GM21786 (cell line): ENCODE measurements at regions not wholly inside any gene's neighbourhood (a gene's known extent, or its start where the extent isn't known, plus 50 kb on each side); places are given as distances from the start of the nearest gene placed in this dataset.

Source experiments
- ATAC-seq: cut with Tn5 transposase; IDR thresholded peaks from one replicate; pipeline ENCODE4 v1.9.1; 2021; ENCODE audit not compliant: unreplicated experiment

DNA sequence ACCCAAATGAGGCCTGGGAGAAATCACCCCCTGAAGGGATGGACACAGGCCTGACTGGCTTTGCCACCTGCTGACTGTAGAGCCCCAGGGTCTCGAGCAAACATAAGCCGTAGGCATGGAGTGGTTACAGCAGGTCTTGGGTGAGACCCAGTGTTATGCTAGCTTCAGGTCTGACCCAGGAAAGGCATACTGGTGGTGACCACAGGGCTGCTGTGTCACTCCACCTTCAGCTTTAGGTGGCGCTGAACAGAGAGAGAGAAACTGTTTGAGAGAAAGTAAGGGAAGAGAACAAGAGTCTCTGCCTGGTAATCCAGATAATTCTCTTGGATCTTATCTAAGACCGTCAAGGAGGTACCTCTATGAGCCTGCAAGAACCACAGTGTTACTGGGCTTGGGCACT lies 1544.2 kb upstream of the TMEFF2 start:
- ATAC-seq = no peak

DNA sequence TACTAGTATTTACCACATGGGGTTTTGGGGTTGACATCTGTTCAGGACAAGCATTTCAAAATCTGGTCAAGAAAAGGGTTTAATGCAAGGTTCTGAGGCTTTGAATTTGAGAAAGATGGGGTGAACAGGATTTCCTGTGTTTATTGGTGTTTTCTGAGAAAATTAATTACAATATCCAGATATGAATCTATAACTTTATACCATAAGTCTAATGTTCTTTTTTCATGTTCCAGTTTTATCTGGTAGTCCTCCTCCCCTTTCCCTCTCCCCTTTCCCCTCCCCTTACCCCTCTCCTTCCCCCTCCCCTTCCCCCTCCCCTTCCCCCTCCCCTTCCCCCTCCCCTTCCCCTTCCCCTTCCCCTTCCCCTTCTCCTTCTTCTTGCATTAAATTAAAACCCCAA lies 1518.2 kb upstream of the TMEFF2 start:
- no peak for ATAC-seq

DNA sequence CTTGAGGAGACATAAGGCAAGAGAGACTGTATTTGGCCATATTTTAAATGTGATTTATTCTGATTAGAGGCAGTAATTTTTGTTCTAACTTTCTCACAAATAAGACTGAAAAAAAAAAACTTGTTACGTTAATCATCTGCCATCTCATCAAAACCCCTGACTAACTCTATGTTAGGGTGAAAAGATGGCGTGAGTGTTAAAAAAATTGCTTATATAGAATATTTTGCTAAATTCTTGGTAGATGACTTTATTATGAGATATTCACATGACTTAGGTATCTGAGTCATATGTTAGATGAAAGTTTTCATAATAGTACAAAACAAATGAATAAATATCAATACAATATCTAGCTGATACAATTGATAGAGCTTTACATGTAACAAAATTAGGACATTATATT lies 1508.7 kb upstream of the TMEFF2 start:
- no peak for ATAC-seq

DNA sequence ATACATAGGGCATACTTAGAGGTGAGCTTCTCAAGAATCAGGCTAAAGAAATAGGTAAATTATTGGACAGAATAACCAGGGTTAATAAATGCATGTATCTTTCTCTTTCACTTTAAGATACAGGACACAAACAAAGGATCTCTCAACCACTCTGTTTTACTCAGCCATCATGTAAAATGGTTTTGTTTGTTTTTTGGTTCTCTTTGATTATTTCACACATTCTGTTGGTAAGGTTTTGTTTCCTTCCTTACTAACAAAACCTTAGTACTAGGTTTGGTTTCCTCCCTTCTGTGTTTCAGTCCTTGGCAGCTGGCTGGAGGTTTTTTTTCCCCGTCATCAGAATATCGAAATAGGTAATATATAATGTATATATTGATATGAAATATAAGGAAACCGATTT lies 1506.8 kb upstream of the TMEFF2 start:
- no peak for ATAC-seq

DNA sequence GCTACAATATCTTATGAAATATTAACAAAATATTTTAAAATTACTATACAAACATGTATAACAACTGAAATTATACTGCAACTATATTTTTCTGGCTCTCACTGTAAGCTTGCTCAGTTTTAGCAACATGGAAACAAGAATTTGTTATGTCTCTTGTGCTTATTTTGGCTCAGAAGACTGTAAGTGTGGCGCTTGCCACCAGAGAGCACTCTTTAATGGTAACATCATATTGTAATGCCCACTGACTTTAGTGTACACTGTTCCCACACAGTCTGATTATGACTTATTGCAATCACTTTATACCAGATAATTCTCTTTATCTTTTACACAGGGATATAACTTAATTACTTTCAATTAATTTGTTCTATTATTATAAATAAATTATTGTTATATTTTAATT lies 1500.6 kb upstream of the TMEFF2 start:
- no peak for ATAC-seq

DNA sequence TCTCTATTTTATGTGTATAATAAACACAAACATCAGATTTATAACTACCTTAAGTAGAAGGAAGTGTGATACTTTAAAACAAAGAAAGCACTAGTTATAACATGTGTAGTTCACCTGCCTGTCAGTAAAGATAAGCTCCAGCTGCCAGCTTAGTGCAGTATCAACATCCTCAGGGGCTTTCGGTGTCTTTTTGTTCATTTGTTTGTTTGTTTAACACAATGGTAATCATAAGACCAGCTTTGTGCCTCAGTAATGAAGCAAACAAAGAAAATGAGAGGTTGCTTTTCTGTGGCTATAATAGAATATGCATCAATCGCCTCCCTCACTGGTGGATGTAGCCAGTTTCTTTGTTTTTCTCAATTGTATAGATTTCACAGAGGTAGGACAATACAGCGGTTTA lies 1499.0 kb upstream of the TMEFF2 start:
- ATAC-seq = no peak

DNA sequence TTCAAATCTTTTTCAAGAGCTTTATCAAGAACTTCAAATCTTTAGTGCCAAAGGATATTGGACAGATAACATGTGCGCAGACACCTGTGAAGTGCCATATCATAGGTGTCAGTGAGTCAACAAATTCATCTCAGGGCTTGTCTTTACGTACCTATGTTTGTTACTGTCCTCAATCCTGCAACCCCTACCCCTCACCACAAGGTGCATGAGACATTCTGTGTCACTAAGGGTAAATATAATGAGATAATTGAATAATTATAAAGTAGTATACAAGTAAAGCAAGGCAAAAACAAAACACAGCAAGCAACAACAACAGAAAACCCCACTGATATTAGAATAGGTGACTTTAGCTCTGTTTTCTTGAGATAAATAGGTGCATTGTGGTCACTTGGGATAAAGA lies 1495.8 kb upstream of the TMEFF2 start:
- ATAC-seq = no peak

DNA sequence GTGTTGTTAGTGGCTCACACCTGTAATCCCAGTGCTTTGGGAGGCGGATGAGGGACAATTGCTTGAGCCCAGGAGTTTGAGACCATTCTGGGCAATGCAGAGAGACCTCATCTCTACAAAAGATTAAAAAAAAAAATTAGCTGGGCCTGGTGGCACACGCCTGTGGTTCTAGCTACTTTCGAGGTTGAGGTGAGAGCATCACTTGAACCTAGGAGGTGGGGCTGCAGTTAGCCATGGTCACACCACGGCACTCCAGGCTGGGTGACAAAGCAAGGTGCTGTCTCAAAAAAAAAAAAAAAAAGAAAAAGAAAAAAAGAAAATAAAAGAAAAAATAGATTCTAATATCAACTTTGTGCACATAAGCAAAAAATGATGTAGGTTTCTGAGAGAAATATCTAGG lies 1492.5 kb upstream of the TMEFF2 start:
- ATAC-seq = no peak

DNA sequence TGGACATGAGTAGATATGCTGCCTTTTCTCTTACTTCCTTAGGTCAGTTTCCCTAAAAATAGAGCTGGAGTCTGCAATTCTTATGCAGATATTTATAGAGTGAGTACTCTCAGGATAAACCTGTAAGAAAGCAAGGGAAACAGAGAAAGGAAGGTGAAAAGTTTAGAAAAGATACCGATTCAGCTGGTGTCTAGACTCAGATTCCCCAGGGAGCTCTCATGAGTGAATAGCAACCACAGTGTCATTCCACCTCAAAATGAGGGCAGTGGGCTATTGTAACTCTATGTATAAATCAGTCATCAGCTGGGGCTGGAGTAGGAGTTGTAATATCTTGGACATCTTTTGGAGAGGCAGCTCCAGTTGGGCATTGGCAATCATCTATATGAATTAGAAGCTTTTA lies 1485.1 kb upstream of the TMEFF2 start:
- ATAC-seq = no peak

DNA sequence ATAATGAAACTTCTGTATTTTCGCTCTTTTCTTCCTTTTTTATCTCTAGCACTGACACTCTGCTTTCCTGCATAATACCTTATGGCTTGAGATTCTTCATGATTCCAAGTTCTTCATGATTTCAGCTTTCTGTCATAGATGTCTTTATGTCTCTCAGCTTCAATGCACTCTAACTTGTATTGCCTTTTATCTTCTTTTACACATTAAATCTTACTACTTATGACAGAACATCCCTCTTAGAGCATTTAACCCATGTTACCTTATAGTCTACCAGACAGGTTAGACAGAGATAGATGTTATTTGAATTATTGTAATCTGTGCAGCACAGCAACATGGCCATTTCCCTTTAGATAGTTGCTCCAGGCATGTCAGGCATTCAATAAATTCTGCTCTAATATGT lies 1475.7 kb upstream of the TMEFF2 start:
- ATAC-seq = no peak

DNA sequence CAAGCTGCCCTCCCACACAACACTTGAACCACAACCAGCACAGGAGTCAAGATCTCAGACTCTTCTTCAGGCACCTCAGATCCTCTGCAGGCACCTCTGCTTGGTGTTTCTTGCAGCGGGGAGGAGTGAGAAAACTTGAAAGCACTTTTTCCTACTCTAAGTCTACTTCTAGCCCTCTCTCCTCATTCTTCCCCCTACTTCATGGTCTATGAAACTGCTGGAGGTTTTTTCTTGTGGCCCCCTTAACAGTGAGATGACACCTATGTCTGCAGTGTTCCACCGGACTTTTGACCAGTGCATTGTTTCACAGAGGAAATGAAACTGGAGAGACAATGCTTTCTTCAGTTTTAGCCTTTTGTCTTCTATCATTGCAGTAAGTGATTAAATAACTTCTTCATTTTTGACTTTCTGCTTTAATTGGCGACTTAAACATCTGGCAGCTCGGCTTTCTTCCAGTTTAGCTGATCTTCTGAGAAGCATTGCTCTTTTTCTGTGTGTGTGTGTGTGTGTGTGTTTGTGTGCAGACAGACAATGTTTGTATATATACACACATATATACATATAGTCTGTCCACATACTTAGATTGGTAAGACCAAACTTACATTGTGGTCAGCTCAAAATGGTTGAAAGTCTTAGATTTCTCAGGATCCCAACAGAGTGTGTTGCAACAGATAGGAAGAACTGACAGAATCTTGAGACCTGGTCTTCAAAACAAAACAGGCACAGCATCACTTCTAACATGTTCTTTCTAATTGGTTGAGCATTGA lies 1474.0 kb upstream of the TMEFF2 start:
- ATAC-seq = peak; percentile 84

DNA sequence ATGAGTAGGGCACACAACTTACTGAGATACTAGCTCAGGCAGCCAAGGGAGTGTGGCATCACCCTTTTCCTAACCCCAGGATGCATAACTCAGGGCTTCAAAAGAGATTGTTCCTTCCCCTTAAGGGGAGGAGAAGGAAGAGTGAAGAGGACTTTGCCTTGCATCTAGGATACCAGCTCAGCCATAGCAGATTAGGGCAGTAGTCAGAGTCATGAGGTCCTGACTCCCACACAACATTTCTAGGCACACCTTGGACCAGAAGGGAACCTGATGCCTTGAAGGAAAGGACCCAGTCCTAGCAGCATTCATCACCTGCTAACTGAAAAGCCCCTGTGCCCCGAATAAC lies 1433.2 kb upstream of the TMEFF2 start:
- no peak for ATAC-seq

DNA sequence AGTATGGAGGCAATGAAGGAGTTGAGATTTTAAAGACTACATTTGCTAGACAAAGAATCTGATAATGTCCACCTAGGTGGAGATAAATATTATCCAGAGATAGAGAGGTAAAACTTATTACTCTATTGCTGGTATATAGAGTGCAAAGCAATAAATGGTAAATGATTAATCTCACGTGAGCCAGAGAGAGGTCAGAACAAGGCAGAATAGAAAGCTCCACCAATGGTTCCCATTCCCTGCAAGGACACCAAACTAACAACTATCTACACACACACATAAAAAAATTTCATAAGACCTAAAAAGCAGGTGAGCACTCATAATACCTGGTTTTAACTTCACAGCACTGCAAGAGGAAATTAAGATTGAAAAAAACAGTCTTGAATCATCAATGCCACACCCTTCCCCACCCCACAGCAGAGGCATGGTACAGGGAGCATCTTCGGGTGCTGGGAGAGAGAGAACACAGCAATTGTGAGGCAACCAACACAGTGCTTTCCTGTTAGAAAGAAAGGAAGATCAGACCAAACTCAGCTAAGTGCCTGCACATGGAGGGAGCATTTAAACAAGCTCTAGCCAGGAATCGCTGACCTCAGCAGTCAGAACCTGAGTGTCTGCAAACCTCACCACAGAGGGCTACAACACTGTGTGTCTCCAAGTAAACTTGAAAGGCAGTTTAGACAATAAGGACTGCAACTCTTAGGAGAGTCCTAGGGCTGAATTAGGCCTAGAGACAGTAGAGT lies 1432.6 kb upstream of the TMEFF2 start:
- ATAC-seq = no peak

DNA sequence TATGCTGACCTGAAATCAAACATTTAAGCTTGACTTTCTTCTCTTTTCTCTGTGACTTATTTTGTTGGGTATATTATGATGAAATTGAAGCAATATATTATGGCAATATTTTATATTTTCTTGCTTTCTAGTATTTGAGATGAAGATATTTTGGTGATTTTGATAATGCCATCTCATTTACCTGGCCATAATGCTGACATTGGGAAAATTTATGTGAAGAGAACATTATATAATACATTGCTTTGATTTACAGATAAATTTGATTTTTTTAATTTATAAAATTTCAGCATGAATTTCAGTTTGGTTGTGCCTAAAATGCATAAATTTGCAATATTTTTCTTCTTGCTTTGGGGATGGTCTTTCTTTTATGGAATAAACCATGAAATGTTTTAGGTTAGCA lies 1413.7 kb upstream of the TMEFF2 start:
- no peak for ATAC-seq

DNA sequence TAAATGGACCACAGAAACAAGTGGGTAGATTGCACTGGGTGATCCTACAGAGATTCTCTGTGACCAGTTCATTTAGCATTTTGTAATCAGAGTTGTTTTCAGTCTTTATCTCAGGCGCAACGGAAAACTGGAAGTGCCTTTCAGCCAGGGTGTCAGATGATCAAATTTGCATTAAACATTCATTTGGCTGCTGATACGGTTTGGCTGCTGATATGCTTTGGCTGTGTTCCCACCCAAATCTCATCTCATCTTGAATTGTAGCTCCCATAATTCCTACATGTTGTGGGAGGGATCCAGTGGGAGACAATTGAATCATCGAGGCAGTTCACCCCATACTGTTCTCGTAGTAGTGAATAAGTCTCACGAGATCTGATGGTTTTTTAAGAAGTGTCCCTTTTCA lies 1396.1 kb upstream of the TMEFF2 start:
- no peak for ATAC-seq

DNA sequence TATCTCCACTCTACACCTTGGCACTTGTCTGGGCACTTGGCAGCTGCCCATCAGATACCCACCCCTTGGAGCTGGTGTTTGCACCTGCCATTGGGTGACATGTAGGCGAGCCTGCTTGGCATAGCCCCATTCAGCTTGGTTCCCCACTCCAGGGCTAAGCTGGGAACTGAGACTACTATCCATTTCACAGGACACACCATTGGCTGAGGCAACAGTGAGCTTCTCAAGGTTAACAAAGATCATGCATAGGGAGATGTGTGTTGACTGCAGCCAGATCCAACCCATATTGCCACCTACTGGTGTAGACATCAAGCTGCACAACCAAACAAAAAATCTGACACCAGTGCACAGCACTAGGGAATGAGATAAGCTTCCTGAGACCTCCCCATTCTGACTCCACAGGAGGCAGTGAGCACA lies 1389.8 kb upstream of the TMEFF2 start:
- peak; percentile 83 for ATAC-seq

DNA sequence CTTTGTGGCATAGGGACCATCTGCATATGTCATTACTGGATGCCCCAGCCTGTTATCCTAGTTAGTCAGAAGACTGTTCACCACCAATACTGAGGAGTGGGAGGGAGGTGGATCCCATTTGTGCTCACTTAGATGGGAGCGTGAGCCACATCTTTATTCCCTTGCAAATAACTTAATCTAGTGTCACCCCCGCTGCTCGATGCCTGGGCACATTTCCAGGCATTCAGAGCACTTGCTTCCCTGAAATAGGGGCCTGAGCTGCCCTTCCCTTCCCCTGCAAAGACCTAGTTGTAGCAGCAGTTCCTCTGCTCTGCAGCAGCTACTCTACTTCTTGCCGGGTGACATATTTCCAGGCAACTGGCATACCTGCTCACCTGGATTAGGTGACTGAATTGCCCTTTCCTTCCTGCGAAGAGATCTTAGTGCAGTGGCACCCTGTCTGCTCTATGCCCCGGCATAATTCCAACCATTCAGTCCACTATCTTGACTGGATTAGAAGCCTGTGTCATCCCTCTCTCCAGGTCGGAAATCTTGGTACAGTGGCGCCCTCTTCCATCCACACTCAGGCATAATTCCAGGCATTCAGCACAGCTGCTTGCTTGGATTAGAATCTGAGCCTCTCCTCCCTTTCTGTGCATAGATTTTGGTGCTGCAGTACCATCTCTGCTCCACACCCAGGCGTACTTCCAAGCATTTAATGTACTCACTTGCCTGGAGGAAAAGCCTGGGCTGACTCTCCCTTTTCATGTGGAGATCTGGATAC lies 1389.1 kb upstream of the TMEFF2 start:
- no peak for ATAC-seq

DNA sequence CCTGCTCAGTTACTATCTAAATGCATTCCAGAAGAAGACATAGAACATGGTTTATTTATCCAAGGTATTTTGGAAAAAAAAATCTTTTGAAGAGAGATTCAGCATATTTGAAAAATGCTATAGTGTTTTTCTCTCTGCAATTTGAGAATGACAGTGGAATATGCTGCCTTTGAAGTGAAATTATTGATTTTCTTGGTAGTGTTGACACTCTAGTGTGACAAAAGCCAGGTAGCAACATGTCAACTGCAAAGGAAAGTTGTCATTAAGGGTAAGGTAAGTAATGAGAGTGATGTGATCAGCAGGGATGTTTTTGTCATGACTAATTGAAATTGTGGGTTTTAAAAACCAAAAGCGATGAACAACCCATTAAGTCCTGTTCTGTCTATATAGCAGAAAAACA lies 1387.1 kb upstream of the TMEFF2 start:
- ATAC-seq = no peak

DNA sequence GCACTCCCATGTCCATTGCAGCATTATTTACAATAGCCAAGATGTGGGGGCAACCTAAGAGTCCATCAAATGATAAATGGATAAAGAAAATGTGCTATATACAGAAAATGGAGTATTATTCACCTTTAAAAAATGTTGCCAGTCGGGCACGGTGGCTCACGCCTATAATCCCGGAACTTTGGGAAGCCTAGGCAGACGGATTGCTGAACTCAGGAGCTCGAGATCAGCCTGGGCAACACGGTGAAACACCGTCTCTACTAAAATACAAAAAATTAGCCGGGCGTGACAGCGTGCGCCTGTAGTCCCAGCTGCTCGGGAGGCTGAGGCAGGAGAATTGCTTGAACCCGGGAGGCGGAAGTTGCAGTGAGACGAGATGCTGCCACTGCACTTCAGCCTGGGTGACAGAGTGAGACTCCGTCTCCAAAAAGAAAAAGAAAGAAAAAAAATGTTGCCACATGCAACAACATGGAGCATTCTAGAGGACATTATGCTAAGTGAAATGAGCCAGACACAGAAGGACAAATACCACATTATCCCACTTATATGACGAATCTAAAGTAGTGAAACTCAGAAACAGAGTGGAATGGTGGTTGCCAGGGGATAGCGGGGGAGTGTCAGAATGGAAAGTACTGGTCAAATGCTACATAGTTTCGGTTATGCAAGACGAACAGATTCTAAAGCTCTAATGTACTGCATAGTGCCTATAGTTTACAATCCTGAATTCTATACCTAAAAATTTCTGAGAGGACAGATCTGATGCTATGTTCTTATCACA lies 1385.6 kb upstream of the TMEFF2 start:
- ATAC-seq = no peak

DNA sequence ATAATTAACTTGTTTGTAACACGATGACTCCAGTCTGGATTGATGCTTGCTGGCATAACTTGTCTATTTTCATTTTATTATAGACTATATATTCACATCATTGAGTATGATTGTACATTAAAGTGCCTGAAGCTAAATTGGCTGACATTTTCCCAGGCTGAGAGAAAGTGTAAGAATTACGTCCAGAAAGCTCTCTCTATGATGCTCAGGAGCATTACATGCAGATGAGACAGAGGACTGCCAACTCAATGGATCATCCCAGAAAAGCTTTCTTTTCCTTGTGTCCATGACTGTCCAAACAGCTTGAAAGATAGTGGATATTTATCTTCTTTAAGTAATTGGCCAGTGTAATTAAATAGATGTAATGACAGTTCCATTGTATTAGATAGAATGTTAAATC lies 1372.2 kb upstream of the TMEFF2 start:
- ATAC-seq = no peak

DNA sequence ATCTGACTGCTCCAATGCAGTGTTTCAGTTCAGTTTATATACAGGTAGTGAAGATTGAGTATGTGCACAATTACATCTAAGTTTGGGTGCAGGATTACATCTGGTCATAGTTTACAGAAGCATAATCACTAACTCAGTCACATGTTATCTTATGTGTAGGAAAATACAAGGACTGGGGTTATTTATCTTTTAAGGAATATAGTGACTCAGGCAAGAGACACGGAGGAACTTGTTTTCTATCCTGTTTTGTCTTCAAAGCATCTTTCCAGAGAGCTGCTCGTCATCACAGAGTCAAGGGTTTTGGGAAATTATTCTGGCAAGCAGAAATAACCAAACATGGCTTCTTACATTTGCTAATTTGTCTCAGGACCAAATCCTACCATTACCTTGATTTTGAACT lies 1371.5 kb upstream of the TMEFF2 start:
- ATAC-seq = no peak
